ENCODE measurements at regions not wholly inside any gene's neighbourhood (a gene's known extent, or its start where the extent isn't known, plus 50 kb on each side); places are given as distances from the start of the nearest gene placed in this dataset.

- no peak for DNase-seq (ENCODE audit: low spot score)
- peaks cover 20% of the 10 kb centered on the region for H3K27me3 Mint-ChIP-seq (ENCODE audit: insufficient read depth, low read depth)
- H3K4me2 ChIP-seq: no peak overlapping the region
- H3K4me1 Mint-ChIP-seq: peaks cover 15% of the 10 kb centered on the region
- H3K9me3 Mint-ChIP-seq: peaks cover 12% of the 10 kb centered on the region
- H2AFZ ChIP-seq (replicated peaks): no peak overlapping the region
- no peaks in the 10 kb centered on the region for H4K20me1 ChIP-seq (ENCODE audit: low read depth)
- peaks cover 2% of the 10 kb centered on the region for H3K36me3 Mint-ChIP-seq
- H3K27ac Mint-ChIP-seq: no peak overlapping the region
- no peak overlapping the region for H3K4me3 ChIP-seq
- H3K27ac ChIP-seq: no peak overlapping the region
- TF ChIP-seq EZH2 (IDR thresholded peaks at IDR 0.05) (no peak), CTCF (IDR thresholded peaks at IDR 0.05) (no peak), EZH2phosphoT487 (IDR thresholded peaks at IDR 0.05) (no peak)
- H3F3A ChIP-seq (ENCODE audit: low read depth): no peaks in the 10 kb centered on the region
- H3K4me1 ChIP-seq: no peaks in the 10 kb centered on the region
- no peaks in the 10 kb centered on the region for H3K36me3 ChIP-seq
- no peaks in the 10 kb centered on the region for H3K27me3 ChIP-seq
- no peak overlapping the region for H3K4me3 Mint-ChIP-seq
- no peaks in the 10 kb centered on the region for H3K9me3 ChIP-seq (ENCODE audit: low read depth)
- H3K79me2 ChIP-seq (ENCODE audit: low read depth): no peaks in the 10 kb centered on the region
- no peak overlapping the region for H3K9ac ChIP-seq
These were observed 60.0 kb upstream of the NKX1-1 start for GRCh38 chr4:1466034-1466862.

DNA sequence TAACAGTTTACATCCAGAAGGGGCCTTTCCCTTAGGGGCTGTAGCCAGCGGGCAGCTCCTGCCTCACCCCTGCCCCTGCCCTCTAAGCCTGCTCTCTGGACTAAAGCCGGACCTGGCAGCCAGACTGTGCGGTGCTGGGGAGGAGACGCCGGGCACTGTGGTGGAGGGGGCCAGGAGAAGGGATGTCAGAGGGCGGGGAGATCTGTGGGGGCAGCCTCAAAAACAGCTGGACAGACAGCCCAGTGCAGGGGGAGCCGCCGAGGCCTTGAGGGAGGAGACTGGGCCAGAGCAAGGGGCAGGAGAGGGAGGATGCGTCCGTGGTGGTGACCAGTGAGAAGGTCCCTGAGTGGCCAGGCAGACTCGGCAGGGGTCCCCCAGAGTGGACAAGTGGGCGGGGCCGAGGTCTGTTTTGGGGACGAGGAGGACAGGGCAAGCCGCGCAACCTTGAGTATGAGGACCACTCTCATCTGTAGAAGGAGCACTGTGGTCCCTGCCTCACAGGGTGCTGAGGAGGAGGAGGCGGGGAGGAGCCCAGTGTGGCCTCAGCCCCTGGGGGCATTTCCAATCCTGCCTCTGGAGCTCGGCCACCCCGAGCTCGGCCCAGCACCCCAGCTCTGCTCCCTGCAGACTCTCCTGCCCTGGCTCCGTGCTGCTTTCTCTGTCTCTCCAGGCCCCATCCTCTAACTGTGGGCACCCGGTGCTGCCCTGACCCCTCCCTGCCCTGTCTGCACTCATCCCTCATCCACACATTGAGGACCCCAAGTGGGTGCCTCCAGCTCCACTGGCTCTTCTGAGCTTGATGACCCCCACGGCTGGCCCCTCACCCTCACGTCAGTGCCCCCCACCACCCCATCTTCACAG, 59.2 kb upstream of the NKX1-1 start:
- Mint-ChIP-seq H3K4me3 (no peak overlapping the region), H3K4me1 (peaks cover 17% of the 10 kb centered on the region), H3K36me3 (peaks cover 2% of the 10 kb centered on the region), H3K27me3 (ENCODE audit: insufficient read depth, low read depth) (peaks cover 18% of the 10 kb centered on the region), H3K27ac (no peak overlapping the region), H3K9me3 (peaks cover 12% of the 10 kb centered on the region)
- Histone ChIP-seq H3K9ac (no peak overlapping the region), H3K9me3 (ENCODE audit: low read depth) (no peaks in the 10 kb centered on the region), H3K4me2 (no peak overlapping the region), H3F3A (ENCODE audit: low read depth) (no peaks in the 10 kb centered on the region), H3K27ac (no peak overlapping the region), H3K36me3 (no peaks in the 10 kb centered on the region), H3K4me3 (no peak overlapping the region), H3K4me1 (no peaks in the 10 kb centered on the region), H3K27me3 (no peaks in the 10 kb centered on the region), H4K20me1 (ENCODE audit: low read depth) (no peaks in the 10 kb centered on the region), H2AFZ (replicated peaks) (no peak overlapping the region), H3K79me2 (ENCODE audit: low read depth) (no peaks in the 10 kb centered on the region)
- no peak for DNase-seq (ENCODE audit: low spot score)
- TF ChIP-seq EZH2 (IDR thresholded peaks at IDR 0.05) (no peak), EZH2phosphoT487 (IDR thresholded peaks at IDR 0.05) (no peak), CTCF (IDR thresholded peaks at IDR 0.05) (no peak)

GRCh38 chr4:1464581-1465171, 58.4 kb upstream of the NKX1-1 start:
- H3K27me3 ChIP-seq: peaks cover 3% of the 10 kb centered on the region
- no peak for DNase-seq (ENCODE audit: low spot score)
- no peak overlapping the region for H3K4me2 ChIP-seq
- no peaks in the 10 kb centered on the region for H3F3A ChIP-seq (ENCODE audit: low read depth)
- no peaks in the 10 kb centered on the region for H3K36me3 ChIP-seq
- Mint-ChIP-seq H3K9me3 (peaks cover 12% of the 10 kb centered on the region), H3K27ac (no peak overlapping the region), H3K27me3 (ENCODE audit: insufficient read depth, low read depth) (peaks cover 17% of the 10 kb centered on the region), H3K4me1 (peaks cover 17% of the 10 kb centered on the region), H3K36me3 (peaks cover 2% of the 10 kb centered on the region), H3K4me3 (no peak overlapping the region)
- no peak overlapping the region for H3K27ac ChIP-seq
- H3K4me1 ChIP-seq: peaks cover 1% of the 10 kb centered on the region
- H3K9me3 ChIP-seq (ENCODE audit: low read depth): no peaks in the 10 kb centered on the region
- no peaks in the 10 kb centered on the region for H3K79me2 ChIP-seq (ENCODE audit: low read depth)
- H2AFZ ChIP-seq (replicated peaks): no peak overlapping the region
- no peaks in the 10 kb centered on the region for H4K20me1 ChIP-seq (ENCODE audit: low read depth)
- H3K9ac ChIP-seq: no peak overlapping the region
- no peak for TF ChIP-seq EZH2 (IDR thresholded peaks at IDR 0.05)
- no peak for TF ChIP-seq EZH2phosphoT487 (IDR thresholded peaks at IDR 0.05)
- no peak for TF ChIP-seq CTCF (IDR thresholded peaks at IDR 0.05)
- no peak overlapping the region for H3K4me3 ChIP-seq

All from neural progenitor cell (in vitro differentiated cells).